SK-N-SH treated with all-trans-retinoic acid at 6 μM for 48 hours (cell line): ENCODE measurements at regions not wholly inside any gene's neighbourhood (a gene's known extent, or its start where the extent isn't known, plus 50 kb on each side); places are given as distances from the start of the nearest gene placed in this dataset.
"Not testable (repeated sequence)": the region's sequence is repeated elsewhere in the genome, so short reads cannot be mapped to it uniquely, and the experiment has no call there.

Experiments used
- ATAC-seq: fragments of 200-7000 bp; cut with Tn5 transposase; 3 replicates; pipeline ENCODE4 v1.9.1; 2020; ENCODE audit warnings: mild to moderate bottlenecking, moderate library complexity
- ARNTL ChIP-seq: fragments of 450-650 bp; formaldehyde crosslinking; IDR thresholded peaks from 2 replicates; pipeline ENCODE4 v1.5.0; 2020; ENCODE audit warnings: low read depth, mild to moderate bottlenecking, moderate library complexity, borderline replicate concordance
- BACH2 ChIP-seq: fragments of 250-450 bp; sonication (Bioruptor Pico); IDR thresholded peaks from 2 replicates; pipeline ENCODE4 v1.9.0; 2021; ENCODE audit warnings: mild to moderate bottlenecking, borderline replicate concordance
- CSDC2 ChIP-seq: fragments of 250-450 bp; sonication (Bioruptor Pico); IDR thresholded peaks from 2 replicates; pipeline ENCODE4 v1.5.0; 2020; ENCODE audit warnings: mild to moderate bottlenecking, moderate library complexity
- ESRRG ChIP-seq: fragments of 250-450 bp; sonication (Bioruptor Pico); IDR thresholded peaks from 2 replicates; pipeline ENCODE4 v1.6.1; 2021; ENCODE audit warnings: mild to moderate bottlenecking
- GLIS3 ChIP-seq: fragments of 250-450 bp; sonication (Bioruptor Pico); IDR thresholded peaks from 2 replicates; pipeline ENCODE4 v1.5.0; 2020; ENCODE audit warnings: mild to moderate bottlenecking, moderate library complexity
- ISL1 ChIP-seq: fragments of 250-450 bp; sonication (Bioruptor Pico); IDR thresholded peaks from 2 replicates; pipeline ENCODE4 v2.1.2; 2022; ENCODE audit warnings: mild to moderate bottlenecking, moderate library complexity
- OSR1 ChIP-seq: fragments of 250-450 bp; sonication (Bioruptor Pico); IDR thresholded peaks from 2 replicates; pipeline ENCODE4 v1.8.0; 2022; ENCODE audit warnings: moderate library complexity, mild to moderate bottlenecking, inconsistent platforms
- PPARA ChIP-seq: fragments of 250-450 bp; sonication (Bioruptor Pico); IDR thresholded peaks from 2 replicates; pipeline ENCODE4 v1.5.0; 2020; ENCODE audit warnings: mild to moderate bottlenecking, borderline replicate concordance
- RARB ChIP-seq: fragments of 250-450 bp; sonication (Bioruptor Pico); IDR thresholded peaks from 2 replicates; pipeline ENCODE4 v1.8.0; 2021; ENCODE audit warnings: mild to moderate bottlenecking, moderate library complexity
- SNAI2 ChIP-seq: fragments of 250-450 bp; sonication (Bioruptor Pico); IDR thresholded peaks from 2 replicates; pipeline ENCODE4 v1.5.0; 2020; ENCODE audit warnings: mild to moderate bottlenecking, moderate library complexity
- TCF4 ChIP-seq: fragments of 250-450 bp; sonication (Bioruptor Pico); IDR thresholded peaks from 2 replicates; pipeline ENCODE4 v1.8.0; 2021; ENCODE audit warnings: mild to moderate bottlenecking, moderate library complexity, borderline replicate concordance
- TOX ChIP-seq: fragments of 250-450 bp; sonication (Bioruptor Pico); IDR thresholded peaks from 2 replicates; pipeline ENCODE4 v1.8.0; 2021; ENCODE audit warnings: mild to moderate bottlenecking, moderate library complexity, borderline replicate concordance
- ZC3H10 ChIP-seq: fragments of 250-450 bp; sonication (Bioruptor Pico); IDR thresholded peaks from 2 replicates; pipeline ENCODE4 v1.5.1; 2021; ENCODE audit warnings: mild to moderate bottlenecking, moderate library complexity
- ZFP3 ChIP-seq: fragments of 250-450 bp; sonication (Bioruptor Pico); IDR thresholded peaks from 2 replicates; pipeline ENCODE4 v1.5.0; 2020; ENCODE audit warnings: mild to moderate bottlenecking, moderate library complexity
- ZNF565 ChIP-seq: fragments of 450-650 bp; formaldehyde crosslinking; conservative IDR thresholded peaks from 2 replicates; pipeline ENCODE4 v1.5.0; 2020; ENCODE audit warnings: low read depth, mild to moderate bottlenecking, moderate library complexity
- ZNF70 ChIP-seq: fragments of 450-650 bp; formaldehyde crosslinking; IDR thresholded peaks from 2 replicates; pipeline ENCODE4 v1.5.0; 2020; ENCODE audit warnings: mild to moderate bottlenecking, moderate library complexity
- ZNF8 ChIP-seq: fragments of 450-650 bp; formaldehyde crosslinking; IDR thresholded peaks from 2 replicates; pipeline ENCODE4 v1.5.0; 2020; ENCODE audit warnings: mild to moderate bottlenecking, moderate library complexity
- TF ChIP-seq, protein P1 (sequence below): fragments of 250-450 bp; sonication (Bioruptor Pico); IDR thresholded peaks from 2 replicates; pipeline ENCODE4 v1.5.1; 2021; ENCODE audit warnings: mild to moderate bottlenecking, moderate library complexity
- TF ChIP-seq, protein P2 (sequence below): fragments of 250-450 bp; sonication (Bioruptor Pico); IDR thresholded peaks from 2 replicates; pipeline ENCODE4 v1.5.1; 2020; ENCODE audit warnings: low read depth, mild to moderate bottlenecking, moderate library complexity
- TF ChIP-seq, protein P3 (sequence below): fragments of 250-450 bp; sonication (Bioruptor Pico); IDR thresholded peaks from 2 replicates; pipeline ENCODE4 v1.8.0; 2020; ENCODE audit warnings: mild to moderate bottlenecking, moderate library complexity, borderline replicate concordance
- TF ChIP-seq, protein P4 (sequence below): fragments of 250-450 bp; sonication (Bioruptor Pico); IDR thresholded peaks from 2 replicates; pipeline ENCODE4 v1.8.0; 2021; ENCODE audit warnings: low read depth, mild to moderate bottlenecking, moderate library complexity, borderline replicate concordance

DNA sequence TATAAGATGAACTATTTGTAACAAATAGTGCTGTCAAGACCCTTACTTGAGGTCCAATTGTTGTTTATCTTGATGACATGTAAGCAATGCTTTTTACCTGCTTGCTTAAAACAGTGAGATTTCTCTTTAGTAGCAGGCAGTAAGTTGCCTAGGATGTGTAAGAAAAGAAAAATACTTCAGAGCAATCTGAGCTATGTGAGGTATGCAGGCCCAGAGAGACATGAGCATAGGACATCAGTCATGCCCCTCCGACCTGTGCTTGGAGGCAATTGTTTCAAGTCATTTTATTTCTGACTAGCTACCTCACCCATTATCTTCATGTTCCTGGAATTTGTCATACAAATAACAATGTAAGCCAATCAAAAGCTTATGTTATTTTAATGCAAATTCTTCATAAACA lies 930.6 kb upstream of the FBXO33 start:
- TF ChIP-seq ZC3H10 (CRISPR knock-in tag) (no peak), BACH2 (CRISPR knock-in tag) (no peak), ESRRG (no peak), TOX (CRISPR knock-in tag) (no peak), CSDC2 (CRISPR knock-in tag) (no peak), OSR1 (CRISPR knock-in tag) (no peak), TCF4 (no peak), ZFP3 (CRISPR knock-in tag) (no peak), PPARA (no peak), ISL1 (CRISPR knock-in tag) (no peak), RARB (CRISPR knock-in tag) (no peak), ZNF70 (CRISPR knock-in tag) (no peak)
- no peak for ATAC-seq

DNA sequence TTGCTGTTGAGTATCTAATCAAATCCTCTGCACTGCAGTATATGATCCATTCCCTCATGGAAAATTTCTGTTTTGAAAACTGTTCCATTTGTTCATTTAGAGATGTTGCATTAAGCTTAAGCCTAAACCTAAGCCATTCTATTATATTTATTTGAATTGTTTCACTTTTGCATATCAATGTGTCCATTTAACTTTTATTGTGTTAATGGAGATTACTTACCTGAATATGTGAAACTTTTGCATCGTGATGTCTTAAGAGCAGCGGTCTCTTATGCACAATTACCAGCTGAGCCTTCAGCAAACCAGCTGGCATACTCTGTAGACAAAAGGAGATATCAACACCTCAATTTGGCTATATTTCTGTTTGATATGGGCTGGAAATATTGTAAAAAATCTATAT lies 922.5 kb upstream of the FBXO33 start:
- ATAC-seq = no peak
- TF ChIP-seq RARB (CRISPR knock-in tag) (no peak), ZC3H10 (CRISPR knock-in tag) (no peak), TOX (CRISPR knock-in tag) (no peak), ZFP3 (CRISPR knock-in tag) (no peak), GLIS3 (CRISPR knock-in tag) (no peak), ZNF70 (CRISPR knock-in tag) (no peak), ARNTL (CRISPR knock-in tag) (no peak)
- TF ChIP-seq, protein P1, sequence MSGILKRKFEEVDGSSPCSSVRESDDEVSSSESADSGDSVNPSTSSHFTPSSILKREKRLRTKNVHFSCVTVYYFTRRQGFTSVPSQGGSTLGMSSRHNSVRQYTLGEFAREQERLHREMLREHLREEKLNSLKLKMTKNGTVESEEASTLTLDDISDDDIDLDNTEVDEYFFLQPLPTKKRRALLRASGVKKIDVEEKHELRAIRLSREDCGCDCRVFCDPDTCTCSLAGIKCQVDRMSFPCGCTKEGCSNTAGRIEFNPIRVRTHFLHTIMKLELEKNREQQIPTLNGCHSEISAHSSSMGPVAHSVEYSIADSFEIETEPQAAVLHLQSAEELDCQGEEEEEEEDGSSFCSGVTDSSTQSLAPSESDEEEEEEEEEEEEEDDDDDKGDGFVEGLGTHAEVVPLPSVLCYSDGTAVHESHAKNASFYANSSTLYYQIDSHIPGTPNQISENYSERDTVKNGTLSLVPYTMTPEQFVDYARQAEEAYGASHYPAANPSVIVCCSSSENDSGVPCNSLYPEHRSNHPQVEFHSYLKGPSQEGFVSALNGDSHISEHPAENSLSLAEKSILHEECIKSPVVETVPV (CRISPR knock-in tag) = no peak

DNA sequence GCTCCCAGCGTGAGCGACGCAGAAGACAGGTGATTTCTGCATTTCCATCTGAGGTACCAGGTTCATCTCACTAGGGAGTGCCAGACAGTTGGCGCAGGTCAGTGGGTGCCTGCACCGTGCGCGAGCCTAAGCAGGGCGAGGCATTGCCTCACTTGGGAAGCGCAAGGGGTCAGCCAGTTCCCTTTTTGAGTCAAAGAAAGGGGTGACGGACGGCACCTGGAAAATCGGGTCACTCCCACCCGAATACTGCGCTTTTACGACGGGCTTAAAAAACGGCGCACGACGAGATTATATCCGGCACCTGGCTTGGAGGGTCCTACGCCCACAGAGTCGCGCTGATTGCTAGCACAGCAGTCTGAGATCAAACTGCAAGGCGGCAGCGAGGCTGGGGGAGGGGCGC lies 915.9 kb upstream of the FBXO33 start:
- not testable (repeated sequence) for ATAC-seq

DNA sequence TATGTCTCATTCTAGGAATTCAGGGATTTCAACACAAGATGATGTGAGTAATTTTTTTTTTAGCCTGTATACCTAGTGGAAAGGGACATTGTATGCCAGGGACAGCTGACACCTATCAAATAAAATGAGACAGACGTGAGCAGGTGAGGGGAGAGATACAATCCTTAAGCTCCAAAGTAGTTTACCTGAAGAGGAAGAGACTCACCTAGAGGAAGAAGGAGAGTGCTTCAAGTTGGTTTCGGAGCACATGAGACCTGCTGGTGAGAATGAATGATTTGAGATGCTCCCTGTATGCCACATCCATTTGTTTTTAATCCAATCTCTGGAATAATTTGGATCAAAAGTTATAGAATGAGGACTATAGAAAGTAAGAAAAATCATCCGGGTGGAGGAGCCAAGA lies 915.4 kb upstream of the FBXO33 start:
- TF ChIP-seq ARNTL (CRISPR knock-in tag) = no peak
- ATAC-seq = no peak

DNA sequence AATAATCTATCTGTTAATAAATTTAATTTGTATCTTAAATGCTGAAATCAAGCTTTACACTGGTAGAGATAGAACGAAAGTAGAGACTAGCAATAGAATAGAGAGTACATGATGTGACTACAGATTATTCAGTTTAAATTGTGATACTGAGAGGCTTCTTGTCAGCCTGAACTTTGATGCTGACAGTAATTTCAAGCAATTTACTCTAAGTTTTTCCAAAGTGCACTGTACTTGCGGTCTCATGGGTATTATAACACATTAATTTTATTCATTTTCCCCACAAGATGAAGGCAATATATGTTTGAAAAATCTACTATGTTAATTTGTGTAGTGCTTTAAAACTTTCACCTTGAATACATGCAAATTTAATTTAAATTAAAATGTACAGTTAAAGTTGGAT lies 914.0 kb upstream of the FBXO33 start:
- ATAC-seq = no peak

DNA sequence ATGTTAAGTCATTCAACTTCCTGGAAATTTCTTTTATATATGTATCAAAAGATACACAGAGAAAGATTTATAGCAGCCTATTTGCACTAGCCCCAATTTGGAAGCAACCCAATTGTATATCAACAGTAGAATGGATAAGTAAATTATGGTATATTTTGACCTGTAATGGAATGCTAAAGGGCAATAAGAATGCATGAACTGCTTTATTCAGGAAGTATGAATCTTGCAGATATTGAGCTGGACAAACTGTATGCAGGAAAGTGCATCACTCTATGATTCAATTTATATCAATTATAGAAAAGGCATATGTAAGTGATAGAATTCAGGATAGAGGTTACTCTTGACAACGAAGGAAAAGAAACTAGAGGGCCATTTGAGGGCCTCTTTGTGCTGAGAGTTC lies 913.1 kb upstream of the FBXO33 start:
- TF ChIP-seq, protein P2, sequence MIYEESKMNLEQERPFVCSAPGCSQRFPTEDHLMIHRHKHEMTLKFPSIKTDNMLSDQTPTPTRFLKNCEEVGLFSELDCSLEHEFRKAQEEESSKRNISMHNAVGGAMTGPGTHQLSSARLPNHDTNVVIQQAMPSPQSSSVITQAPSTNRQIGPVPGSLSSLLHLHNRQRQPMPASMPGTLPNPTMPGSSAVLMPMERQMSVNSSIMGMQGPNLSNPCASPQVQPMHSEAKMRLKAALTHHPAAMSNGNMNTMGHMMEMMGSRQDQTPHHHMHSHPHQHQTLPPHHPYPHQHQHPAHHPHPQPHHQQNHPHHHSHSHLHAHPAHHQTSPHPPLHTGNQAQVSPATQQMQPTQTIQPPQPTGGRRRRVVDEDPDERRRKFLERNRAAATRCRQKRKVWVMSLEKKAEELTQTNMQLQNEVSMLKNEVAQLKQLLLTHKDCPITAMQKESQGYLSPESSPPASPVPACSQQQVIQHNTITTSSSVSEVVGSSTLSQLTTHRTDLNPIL (CRISPR knock-in tag) = no peak
- no peak for TF ChIP-seq TCF4
- TF ChIP-seq GLIS3 (CRISPR knock-in tag) = no peak
- TF ChIP-seq ZC3H10 (CRISPR knock-in tag) = no peak
- ATAC-seq = no peak

More for the DNA sequence above, 914.0 kb upstream of the FBXO33 start:
- no peak for TF ChIP-seq GLIS3 (CRISPR knock-in tag)
- TF ChIP-seq, protein P3, sequence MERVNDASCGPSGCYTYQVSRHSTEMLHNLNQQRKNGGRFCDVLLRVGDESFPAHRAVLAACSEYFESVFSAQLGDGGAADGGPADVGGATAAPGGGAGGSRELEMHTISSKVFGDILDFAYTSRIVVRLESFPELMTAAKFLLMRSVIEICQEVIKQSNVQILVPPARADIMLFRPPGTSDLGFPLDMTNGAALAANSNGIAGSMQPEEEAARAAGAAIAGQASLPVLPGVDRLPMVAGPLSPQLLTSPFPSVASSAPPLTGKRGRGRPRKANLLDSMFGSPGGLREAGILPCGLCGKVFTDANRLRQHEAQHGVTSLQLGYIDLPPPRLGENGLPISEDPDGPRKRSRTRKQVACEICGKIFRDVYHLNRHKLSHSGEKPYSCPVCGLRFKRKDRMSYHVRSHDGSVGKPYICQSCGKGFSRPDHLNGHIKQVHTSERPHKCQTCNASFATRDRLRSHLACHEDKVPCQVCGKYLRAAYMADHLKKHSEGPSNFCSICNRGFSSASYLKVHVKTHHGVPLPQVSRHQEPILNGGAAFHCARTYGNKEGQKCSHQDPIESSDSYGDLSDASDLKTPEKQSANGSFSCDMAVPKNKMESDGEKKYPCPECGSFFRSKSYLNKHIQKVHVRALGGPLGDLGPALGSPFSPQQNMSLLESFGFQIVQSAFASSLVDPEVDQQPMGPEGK (CRISPR knock-in tag) = no peak
- TF ChIP-seq CSDC2 (CRISPR knock-in tag) = no peak
- TF ChIP-seq ESRRG = no peak
- TF ChIP-seq ZNF8 (CRISPR knock-in tag) = no peak
- no peak for TF ChIP-seq SNAI2 (CRISPR knock-in tag)
- TF ChIP-seq ZNF565 (CRISPR knock-in tag) = no peak
- no peak for TF ChIP-seq ARNTL (CRISPR knock-in tag)
- no peak for TF ChIP-seq BACH2 (CRISPR knock-in tag)
- TF ChIP-seq, protein P4, sequence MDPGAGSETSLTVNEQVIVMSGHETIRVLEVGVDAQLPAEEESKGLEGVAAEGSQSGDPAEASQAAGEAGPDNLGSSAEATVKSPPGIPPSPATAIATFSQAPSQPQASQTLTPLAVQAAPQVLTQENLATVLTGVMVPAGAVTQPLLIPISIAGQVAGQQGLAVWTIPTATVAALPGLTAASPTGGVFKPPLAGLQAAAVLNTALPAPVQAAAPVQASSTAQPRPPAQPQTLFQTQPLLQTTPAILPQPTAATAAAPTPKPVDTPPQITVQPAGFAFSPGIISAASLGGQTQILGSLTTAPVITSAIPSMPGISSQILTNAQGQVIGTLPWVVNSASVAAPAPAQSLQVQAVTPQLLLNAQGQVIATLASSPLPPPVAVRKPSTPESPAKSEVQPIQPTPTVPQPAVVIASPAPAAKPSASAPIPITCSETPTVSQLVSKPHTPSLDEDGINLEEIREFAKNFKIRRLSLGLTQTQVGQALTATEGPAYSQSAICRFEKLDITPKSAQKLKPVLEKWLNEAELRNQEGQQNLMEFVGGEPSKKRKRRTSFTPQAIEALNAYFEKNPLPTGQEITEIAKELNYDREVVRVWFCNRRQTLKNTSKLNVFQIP = no peak
- TF ChIP-seq ZNF70 (CRISPR knock-in tag) = no peak
- TF ChIP-seq ZFP3 (CRISPR knock-in tag) = no peak
